ENCODE measurements at regions not wholly inside any gene's neighbourhood (a gene's known extent, or its start where the extent isn't known, plus 50 kb on each side); places are given as distances from the start of the nearest gene placed in this dataset.
"Not testable (repeated sequence)": the region's sequence is repeated elsewhere in the genome, so short reads cannot be mapped to it uniquely, and the experiment has no call there.

- ATAC-seq (no peak), DNase-seq (ENCODE audit: missing footprints) (no peak)
- intact Hi-C loops (cut with DNase I) = no loop called here
Measured at GRCh38 chr1:185532856-185533255, 201.3 kb upstream of the HMCN1 start.

- ATAC-seq = no peak
- intact Hi-C loops (cut with DNase I) = no loop called here
Measured at GRCh38 chr1:185531838-185532237, 202.4 kb upstream of the HMCN1 start.

GRCh38 chr1:185530215-185530614 lies 204.0 kb upstream of the HMCN1 start:
- ATAC-seq (no peak), DNase-seq (ENCODE audit: missing footprints) (no peak)
- intact Hi-C loops (cut with DNase I) = no loop called here

More at GRCh38 chr1:185531838-185532237, 202.4 kb upstream of the HMCN1 start:
- DNase-seq (ENCODE audit: missing footprints) = no peak

GRCh38 chr1:185529673-185530072 lies 204.5 kb upstream of the HMCN1 start:
- DNase-seq (ENCODE audit: missing footprints) (no peak), ATAC-seq (no peak)
- intact Hi-C loops (cut with DNase I) = no loop called here

- intact Hi-C loops (cut with DNase I) = no loop called here
- DNase-seq (ENCODE audit: missing footprints) (no peak), ATAC-seq (no peak)
Measured at GRCh38 chr1:185528084-185528676, 206.0 kb upstream of the HMCN1 start.

GRCh38 chr1:185526344-185527307 lies 207.6 kb upstream of the HMCN1 start:
- DNase-seq (ENCODE audit: missing footprints) = no peak
- ATAC-seq = no peak
- intact Hi-C loops (cut with DNase I) = no loop called here

GRCh38 chr1:185520188-185520920 lies 203.3 kb upstream of the IVNS1ABP start:
- DNase-seq (ENCODE audit: missing footprints) (no peak), ATAC-seq (no peak)

GRCh38 chr1:185517808-185518419 lies 200.9 kb upstream of the IVNS1ABP start:
- intact Hi-C loops (cut with DNase I) = no loop called here

More at GRCh38 chr1:185520188-185520920, 203.3 kb upstream of the IVNS1ABP start:
- intact Hi-C loops (cut with DNase I) = no loop called here

GRCh38 chr1:185517301-185517700 lies 200.3 kb upstream of the IVNS1ABP start:
- DNase-seq (ENCODE audit: missing footprints); intact Hi-C loops (cut with DNase I); ATAC-seq: not testable (repeated sequence)

More at GRCh38 chr1:185517808-185518419, 200.9 kb upstream of the IVNS1ABP start:
- no peak for ATAC-seq
- no peak for DNase-seq (ENCODE audit: missing footprints)

- DNase-seq (ENCODE audit: missing footprints) (no peak), ATAC-seq (no peak)
- intact Hi-C loops (cut with DNase I) = no loop called here
Measured at GRCh38 chr1:185515696-185516095, 198.7 kb upstream of the IVNS1ABP start.

GRCh38 chr1:185514311-185514710 lies 197.3 kb upstream of the IVNS1ABP start:
- no peak for ATAC-seq
- no peak for DNase-seq (ENCODE audit: missing footprints)
- intact Hi-C loops (cut with DNase I) = no loop called here

- DNase-seq (ENCODE audit: missing footprints) (no peak), ATAC-seq (no peak)
- intact Hi-C loops (cut with DNase I) = no loop called here
Measured at GRCh38 chr1:185512442-185512841, 195.4 kb upstream of the IVNS1ABP start.

- ATAC-seq (no peak), DNase-seq (ENCODE audit: missing footprints) (no peak)
- intact Hi-C loops (cut with DNase I) = no loop called here
Measured at GRCh38 chr1:185501099-185501498, 184.1 kb upstream of the IVNS1ABP start.

GRCh38 chr1:185500001-185500626 lies 183.1 kb upstream of the IVNS1ABP start:
- ATAC-seq (no peak), DNase-seq (ENCODE audit: missing footprints) (no peak)
- intact Hi-C loops (cut with DNase I) = no loop called here

- intact Hi-C loops (cut with DNase I) = no loop called here
- DNase-seq (ENCODE audit: missing footprints) (no peak), ATAC-seq (no peak)
Measured at GRCh38 chr1:185498207-185498606, 181.2 kb upstream of the IVNS1ABP start.

- intact Hi-C loops (cut with DNase I) = no loop called here
- DNase-seq (ENCODE audit: missing footprints) (no peak), ATAC-seq (no peak)
Measured at GRCh38 chr1:185497177-185497576, 180.1 kb upstream of the IVNS1ABP start.

GRCh38 chr1:185495898-185496297 lies 178.9 kb upstream of the IVNS1ABP start:
- intact Hi-C loops (cut with DNase I) = no loop called here
- no peak for ATAC-seq
- no peak for DNase-seq (ENCODE audit: missing footprints)

GRCh38 chr1:185495007-185495406 lies 178.0 kb upstream of the IVNS1ABP start:
- DNase-seq (ENCODE audit: missing footprints) (no peak), ATAC-seq (no peak)
- intact Hi-C loops (cut with DNase I) = no loop called here
